SW480 (cell line): ENCODE measurements at regions not wholly inside any gene's neighbourhood (a gene's known extent, or its start where the extent isn't known, plus 50 kb on each side); places are given as distances from the start of the nearest gene placed in this dataset.
"Not testable (repeated sequence)": the region's sequence is repeated elsewhere in the genome, so short reads cannot be mapped to it uniquely, and the experiment has no call there.

Experiments used
- DNase-seq: peaks from one replicate; pipeline ENCODE4 v3.0.0-alpha.2; 2016; ENCODE audit warnings: low spot score

DNA sequence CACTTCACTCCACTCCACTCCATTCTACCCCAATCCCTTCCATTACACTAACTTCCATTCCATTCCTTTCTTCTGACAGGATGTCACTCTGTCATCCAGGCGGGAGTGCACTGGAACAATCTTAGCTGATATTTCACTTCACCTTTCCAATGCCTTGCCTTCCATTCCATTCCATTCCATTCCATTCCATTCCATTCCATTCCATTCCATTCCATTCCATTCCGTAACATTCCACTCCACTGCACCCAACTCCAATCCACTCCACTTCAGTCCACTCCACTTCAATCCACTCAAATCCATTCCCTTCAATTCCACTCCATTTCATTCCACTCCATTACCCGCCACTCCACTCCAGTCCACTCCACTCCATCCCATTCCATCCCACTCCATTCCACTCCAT, 1099.4 kb downstream of the TSPY10 start:
- DNase-seq: peak; percentile 49

- DNase-seq: not testable (repeated sequence)
Measured at GRCh38 chrY:10648813-10649212, 1121.1 kb downstream of the TSPY10 start.

- not testable (repeated sequence) for DNase-seq
Measured at GRCh38 chrY:10657120-10657519, 1129.4 kb downstream of the TSPY10 start.

GRCh38 chrY:10666785-10667184, 1139.1 kb downstream of the TSPY10 start:
- no peak for DNase-seq

DNA sequence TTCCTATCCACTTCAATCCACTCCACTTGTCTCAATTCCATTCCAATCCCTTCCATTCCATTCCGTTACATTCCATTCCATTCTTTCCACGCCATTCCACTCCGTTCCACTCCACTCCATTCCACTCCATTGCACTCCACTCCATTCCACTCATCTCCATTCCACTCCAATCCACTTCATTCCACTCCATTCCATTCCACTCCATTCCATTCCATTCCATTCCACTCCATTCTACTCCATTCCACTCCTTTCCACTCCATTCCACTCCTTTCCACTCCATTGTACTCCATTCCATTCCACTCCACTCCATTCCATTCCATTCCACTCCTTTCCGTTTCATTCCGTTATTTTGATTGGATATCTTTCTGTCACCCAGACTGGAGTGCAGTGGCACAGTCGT, 1158.7 kb downstream of the TSPY10 start:
- DNase-seq: no peak
